ENCODE measurements at regions not wholly inside any gene's neighbourhood (a gene's known extent, or its start where the extent isn't known, plus 50 kb on each side); places are given as distances from the start of the nearest gene placed in this dataset.

DNA sequence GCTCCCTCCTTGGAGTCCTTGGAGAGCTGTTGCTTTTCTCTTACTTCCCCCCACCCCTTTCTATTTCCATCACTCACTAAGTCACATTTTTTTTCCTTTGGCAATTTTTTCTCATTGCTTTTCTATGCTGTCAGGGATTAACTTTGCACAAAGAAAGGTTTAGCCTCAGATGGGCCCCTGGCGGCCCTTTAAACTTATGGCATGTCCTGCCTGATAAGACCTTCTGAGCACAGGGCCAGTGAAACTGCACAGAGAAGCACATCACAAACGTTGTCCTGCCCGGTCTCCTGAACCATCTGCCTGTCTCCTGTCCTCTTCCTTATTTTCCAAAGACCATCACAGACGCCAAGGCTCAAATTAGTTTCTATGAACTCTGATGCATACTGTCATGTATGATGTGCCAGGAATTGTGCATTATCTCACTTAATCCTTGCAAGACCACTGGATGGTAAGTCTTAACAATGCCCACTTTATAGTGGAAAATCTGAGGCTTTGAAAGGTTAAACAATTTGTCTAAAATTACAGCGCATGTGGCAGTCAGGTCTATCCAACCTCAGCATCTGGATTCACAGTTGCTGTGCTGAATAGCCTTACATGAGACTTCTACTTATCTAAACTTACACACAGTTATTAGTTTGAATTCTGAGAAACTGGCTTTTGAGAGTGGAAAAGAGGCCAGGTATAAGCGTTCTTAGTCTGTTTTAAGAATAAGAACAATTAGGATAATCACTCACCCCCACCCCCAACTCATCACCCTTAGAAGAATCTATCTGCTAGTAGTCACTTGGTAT lies 648.1 kb downstream of the NTRK3 start (continued):
- TF ChIP-seq SIX5 (IDR thresholded peaks at IDR 0.05; ENCODE audit: low read depth, low read length) (no peak), NRF1 (IDR thresholded peaks at IDR 0.05; ENCODE audit: low read depth, low read length) (no peak), CHD1 (IDR thresholded peaks at IDR 0.05; ENCODE audit: low read depth, low read length) (no peak), FOSL1 (IDR thresholded peaks at IDR 0.05; ENCODE audit: insufficient read depth, low read depth, low read length) (no peak), TBP (IDR thresholded peaks at IDR 0.05; ENCODE audit: low read depth, low read length) (no peak), JUN (IDR thresholded peaks at IDR 0.05; ENCODE audit: low read depth, low read length) (no peak), TCF12 (IDR thresholded peaks at IDR 0.05; ENCODE audit: low read depth, low read length) (no peak), SP2 (IDR thresholded peaks at IDR 0.05; ENCODE audit: low read length) (no peak)
- TF ChIP-seq, protein P1, sequence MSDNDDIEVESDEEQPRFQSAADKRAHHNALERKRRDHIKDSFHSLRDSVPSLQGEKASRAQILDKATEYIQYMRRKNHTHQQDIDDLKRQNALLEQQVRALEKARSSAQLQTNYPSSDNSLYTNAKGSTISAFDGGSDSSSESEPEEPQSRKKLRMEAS (IDR thresholded peaks at IDR 0.05), result no peak
